Gastrocnemius medialis (tissue), 4 donors: ENCODE measurements at regions not wholly inside any gene's neighbourhood (a gene's known extent, or its start where the extent isn't known, plus 50 kb on each side); places are given as distances from the start of the nearest gene placed in this dataset.

Experiments
- ATAC-seq, 2 donors: fragments of 150-250 bp; one replicate each; pipeline ENCODE4 v1.9.1; 2016
- DNase-seq, 2 donors: peaks; one replicate each; pipeline ENCODE4 v3.0.0-alpha.2; 2019
- H3K27ac ChIP-seq, 4 donors: fragments of 200-600 bp; sonication (generic); 1 replicate in 1 of 4; 2 replicates in 3 of 4; pipeline ENCODE4 v1.5.1; 2016 to 2018; ENCODE audit warnings: mild to moderate bottlenecking in 2 of 4, moderate library complexity in 1 of 4
- H3K27me3 ChIP-seq, 3 donors: fragments of 200-600 bp; sonication (generic) in 2 of 3; 1 replicate in 1 of 3; 2 replicates in 2 of 3; pipeline versions ENCODE4 v1.5.1 to v1.6.0; 2016 to 2019; ENCODE audit warnings: mild to moderate bottlenecking in 1 of 3, moderate library complexity in 1 of 3
- H3K36me3 ChIP-seq, 2 donors: fragments of 200-600 bp; sonication (generic) in 1 of 2; one replicate each; pipeline ENCODE4 v1.5.1; 2017 to 2018
- H3K4me1 ChIP-seq, 2 donors: fragments of 200-600 bp; sonication (generic) in 1 of 2; one replicate each; pipeline ENCODE4 v1.5.1; 2016 to 2017; ENCODE audit warnings: mild to moderate bottlenecking in 2 of 2
- H3K4me3 ChIP-seq, 4 donors: fragments of 200-600 bp; sonication (generic) in 3 of 4; 1 replicate in 1 of 4; 2 replicates in 3 of 4; pipeline ENCODE4 v1.5.1; 2016 to 2019; ENCODE audit warnings: mild to moderate bottlenecking in 2 of 4
- H3K9me3 ChIP-seq, 3 donors: fragments of 200-600 bp; sonication (generic) in 2 of 3; 1 replicate in 1 of 3; 2 replicates in 2 of 3; pipeline ENCODE4 v1.5.1; 2016 to 2019
- POLR2A ChIP-seq, 2 donors: fragments of 450-650 bp; IDR thresholded peaks; one replicate each; pipeline ENCODE4 v1.6.1; 2017; ENCODE audit warnings: antibody characterized with exemption in 2 of 2, mild to moderate bottlenecking in 2 of 2, moderate library complexity in 2 of 2
- in situ Hi-C, 4 donors: fragments of 200-750 bp; cut with MboI; loops; one replicate each; pipeline versions ENCODE4 v1.15.0 to v1.8.0; 2017; ENCODE audit warnings: low sequenced_read_pairs in 4 of 4
- intact Hi-C: fragments of 100-400 bp; cut with DNase I; formaldehyde crosslinking; loops from one replicate; pipeline ENCODE4 v1.15.1; 2023; ENCODE audit warnings: low total_unique reads
- TF ChIP-seq, protein P1 (sequence below), 5 experiments: fragments of 450-650 bp in 3 of 5; fragments of 200-600 bp in 2 of 5; sonication (generic) in 2 of 5; IDR thresholded peaks in 4 of 5; conservative IDR thresholded peaks in 1 of 5; 1 replicate in 4 of 5; 2 replicates in 1 of 5; pipeline ENCODE4 v1.5.1; 2016 to 2019; ENCODE audit warnings: antibody characterized with exemption in 5 of 5, mild to moderate bottlenecking in 3 of 5, moderate library complexity in 3 of 5

DNA sequence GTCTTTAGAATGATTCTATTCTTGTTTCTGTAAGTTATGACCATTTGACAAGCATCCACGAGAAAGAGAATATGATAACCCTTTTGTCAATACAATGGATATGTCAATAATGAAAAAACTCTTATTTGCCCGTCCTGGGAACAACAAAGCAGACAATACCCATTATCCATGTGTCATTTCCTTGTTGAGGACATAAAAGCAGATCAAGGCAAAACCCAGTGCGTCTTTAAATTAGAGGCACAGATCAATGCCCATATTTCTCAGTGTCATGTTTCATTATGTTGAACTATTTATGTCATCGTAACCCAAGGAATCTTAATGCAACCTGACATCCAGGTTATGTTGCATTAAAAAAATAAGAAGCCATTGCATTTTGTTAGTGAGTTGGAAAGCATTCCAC, 365.0 kb upstream of the CELF4 start:
- H3K27ac ChIP-seq = no peak overlapping the region
- intact Hi-C loops = no loop called here
- ATAC-seq (no peak), DNase-seq (no peak)
- no peak overlapping the region for H3K4me3 ChIP-seq
- no peaks in the 10 kb centered on the region for H3K36me3 ChIP-seq
- H3K27me3 ChIP-seq = no peaks in the 10 kb centered on the region
- no peaks in the 10 kb centered on the region for H3K9me3 ChIP-seq
- in situ Hi-C loops = no loop called here
- no peaks in the 10 kb centered on the region for H3K4me1 ChIP-seq
- TF ChIP-seq POLR2A (IDR thresholded peaks at IDR 0.05) = no peak
- TF ChIP-seq, protein P1, sequence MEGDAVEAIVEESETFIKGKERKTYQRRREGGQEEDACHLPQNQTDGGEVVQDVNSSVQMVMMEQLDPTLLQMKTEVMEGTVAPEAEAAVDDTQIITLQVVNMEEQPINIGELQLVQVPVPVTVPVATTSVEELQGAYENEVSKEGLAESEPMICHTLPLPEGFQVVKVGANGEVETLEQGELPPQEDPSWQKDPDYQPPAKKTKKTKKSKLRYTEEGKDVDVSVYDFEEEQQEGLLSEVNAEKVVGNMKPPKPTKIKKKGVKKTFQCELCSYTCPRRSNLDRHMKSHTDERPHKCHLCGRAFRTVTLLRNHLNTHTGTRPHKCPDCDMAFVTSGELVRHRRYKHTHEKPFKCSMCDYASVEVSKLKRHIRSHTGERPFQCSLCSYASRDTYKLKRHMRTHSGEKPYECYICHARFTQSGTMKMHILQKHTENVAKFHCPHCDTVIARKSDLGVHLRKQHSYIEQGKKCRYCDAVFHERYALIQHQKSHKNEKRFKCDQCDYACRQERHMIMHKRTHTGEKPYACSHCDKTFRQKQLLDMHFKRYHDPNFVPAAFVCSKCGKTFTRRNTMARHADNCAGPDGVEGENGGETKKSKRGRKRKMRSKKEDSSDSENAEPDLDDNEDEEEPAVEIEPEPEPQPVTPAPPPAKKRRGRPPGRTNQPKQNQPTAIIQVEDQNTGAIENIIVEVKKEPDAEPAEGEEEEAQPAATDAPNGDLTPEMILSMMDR (IDR thresholded peaks at IDR 0.05 in 4 of 5, conservative IDR thresholded peaks at IDR 0.05 in 1 of 5) = no peak

DNA sequence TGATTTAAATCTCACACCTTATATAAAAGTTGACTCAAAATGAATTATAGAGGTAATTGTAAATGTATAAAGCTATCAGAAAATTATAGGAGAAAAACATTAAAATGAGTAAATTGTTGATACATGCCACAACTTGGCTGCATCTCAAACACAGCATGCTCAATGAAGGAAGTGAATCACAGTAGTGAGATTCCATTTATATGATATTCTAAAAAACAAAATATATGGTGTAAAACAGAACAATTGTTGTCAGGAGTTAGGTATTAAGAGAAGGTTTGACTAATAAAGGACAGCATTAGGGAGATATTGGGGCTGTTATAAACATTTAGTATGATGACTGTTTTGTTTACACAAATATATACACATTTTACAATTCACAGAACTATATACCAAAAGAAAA, 356.6 kb upstream of the CELF4 start:
- Histone ChIP-seq H3K36me3 (no peaks in the 10 kb centered on the region), H3K4me3 (no peak overlapping the region), H3K27me3 (no peaks in the 10 kb centered on the region), H3K9me3 (no peaks in the 10 kb centered on the region), H3K4me1 (no peaks in the 10 kb centered on the region), H3K27ac (no peak overlapping the region)
- in situ Hi-C loops = no loop called here
- DNase-seq = no peak
- intact Hi-C loops = no loop called here
- TF ChIP-seq, protein P1 (IDR thresholded peaks at IDR 0.05 in 4 of 5, conservative IDR thresholded peaks at IDR 0.05 in 1 of 5) = no peak
- no peak for TF ChIP-seq POLR2A (IDR thresholded peaks at IDR 0.05)
- no peak for ATAC-seq

DNA sequence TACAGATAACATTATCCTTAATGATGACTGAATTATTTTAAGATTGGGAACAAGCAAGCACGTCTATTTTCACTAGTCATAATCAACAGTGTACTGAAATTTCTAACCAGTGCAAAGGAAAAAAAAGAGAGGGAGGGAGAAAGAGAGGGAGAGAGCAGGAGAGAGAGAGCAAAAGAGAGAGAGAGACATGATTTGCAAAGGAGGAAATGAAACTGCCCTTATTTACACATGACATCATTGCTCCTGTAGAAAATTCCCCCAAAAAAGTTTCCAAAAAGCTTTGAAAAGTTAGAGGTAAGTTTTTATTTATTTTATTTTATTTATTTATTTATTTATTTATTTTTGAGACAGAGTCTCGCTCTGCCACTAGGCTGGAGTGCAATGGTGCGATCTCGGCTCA, 355.3 kb upstream of the CELF4 start:
- Histone ChIP-seq H3K27me3 (no peaks in the 10 kb centered on the region), H3K27ac (no peak overlapping the region), H3K36me3 (no peaks in the 10 kb centered on the region), H3K4me3 (no peak overlapping the region), H3K4me1 (no peaks in the 10 kb centered on the region), H3K9me3 (no peaks in the 10 kb centered on the region)
- DNase-seq (no peak), ATAC-seq (no peak)
- no peak for TF ChIP-seq POLR2A (IDR thresholded peaks at IDR 0.05)
- TF ChIP-seq, protein P1 (IDR thresholded peaks at IDR 0.05 in 4 of 5, conservative IDR thresholded peaks at IDR 0.05 in 1 of 5) = no peak
- in situ Hi-C loops = no loop called here
- intact Hi-C loops = no loop called here

DNA sequence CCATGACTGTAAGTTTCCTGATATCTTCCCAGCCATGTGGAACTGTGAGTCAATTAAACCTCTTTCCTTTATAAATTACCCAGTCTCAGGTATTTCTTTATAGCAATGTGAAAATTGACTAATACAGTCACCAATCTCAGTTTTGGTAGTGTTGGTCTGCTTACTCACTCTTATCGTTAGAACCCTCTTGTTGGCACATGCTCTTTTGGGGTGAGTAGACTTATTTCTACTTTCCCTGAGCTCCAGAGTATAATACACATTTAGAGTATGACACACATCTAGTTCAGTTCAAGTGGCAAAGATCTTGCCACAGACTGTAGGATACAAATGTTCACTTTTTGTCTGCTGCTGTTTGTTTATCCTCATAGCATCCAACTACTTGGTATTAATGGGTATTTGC, 347.5 kb upstream of the CELF4 start:
- no peak for DNase-seq
- no peaks in the 10 kb centered on the region for H3K36me3 ChIP-seq
- no peak overlapping the region for H3K4me3 ChIP-seq
- H3K9me3 ChIP-seq = no peaks in the 10 kb centered on the region
- intact Hi-C loops = no loop called here
- in situ Hi-C loops = no loop called here
- H3K27me3 ChIP-seq = no peaks in the 10 kb centered on the region
- TF ChIP-seq, protein P1 (IDR thresholded peaks at IDR 0.05 in 4 of 5, conservative IDR thresholded peaks at IDR 0.05 in 1 of 5) = no peak
- TF ChIP-seq POLR2A (IDR thresholded peaks at IDR 0.05) = no peak
- no peaks in the 10 kb centered on the region for H3K4me1 ChIP-seq
- no peak for ATAC-seq
- no peak overlapping the region for H3K27ac ChIP-seq

DNA sequence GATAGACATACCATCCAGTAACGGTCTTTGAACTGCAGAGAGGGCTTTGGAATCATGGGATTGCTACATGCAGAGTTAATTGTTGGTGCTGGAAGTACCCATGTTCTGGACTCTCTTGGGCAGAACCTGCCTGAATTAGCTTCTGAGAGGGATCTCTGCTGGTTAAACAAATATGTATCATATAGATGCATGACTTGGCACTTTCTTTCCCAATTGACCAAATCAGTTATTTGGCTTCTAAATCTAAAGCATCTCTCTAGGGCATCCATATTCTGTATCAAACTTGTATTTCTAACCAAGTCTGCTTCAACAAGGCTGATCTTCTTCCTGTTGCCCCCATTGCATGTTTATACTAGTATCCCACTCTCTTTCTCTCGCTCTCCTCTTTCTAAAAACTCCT, 336.7 kb upstream of the CELF4 start:
- TF ChIP-seq POLR2A (IDR thresholded peaks at IDR 0.05) = no peak
- TF ChIP-seq, protein P1 (IDR thresholded peaks at IDR 0.05 in 4 of 5, conservative IDR thresholded peaks at IDR 0.05 in 1 of 5) = no peak
- Histone ChIP-seq H3K9me3 (no peaks in the 10 kb centered on the region), H3K4me1 (no peaks in the 10 kb centered on the region), H3K36me3 (no peaks in the 10 kb centered on the region), H3K27me3 (no peaks in the 10 kb centered on the region), H3K4me3 (no peak overlapping the region), H3K27ac (no peak overlapping the region)
- intact Hi-C loops (no loop called here), in situ Hi-C loops (no loop called here)
- ATAC-seq (no peak), DNase-seq (no peak)
